HT1080 (cell line): ENCODE measurements at regions not wholly inside any gene's neighbourhood (a gene's known extent, or its start where the extent isn't known, plus 50 kb on each side); places are given as distances from the start of the nearest gene placed in this dataset.
"Not testable (repeated sequence)": the region's sequence is repeated elsewhere in the genome, so short reads cannot be mapped to it uniquely, and the experiment has no call there.

Experiments
- DNase-seq: peaks from one replicate; pipeline ENCODE4 v3.0.0-alpha.2; 2015; ENCODE audit warnings: low read depth

GRCh38 chr7:17437586-17437985, 139.1 kb downstream of the AHR start:
- no peak for DNase-seq

GRCh38 chr7:17440025-17440784, 141.8 kb downstream of the AHR start:
- DNase-seq = not testable (repeated sequence)

GRCh38 chr7:17440831-17441230, 142.4 kb downstream of the AHR start:
- DNase-seq = no peak

GRCh38 chr7:17441557-17441956, 143.1 kb downstream of the AHR start:
- DNase-seq = no peak

- DNase-seq = no peak
These were observed 145.7 kb downstream of the AHR start for GRCh38 chr7:17444151-17444550.

GRCh38 chr7:17444673-17445072, 146.2 kb downstream of the AHR start:
- DNase-seq = peak; percentile 75

- DNase-seq = no peak
These were observed 147.9 kb downstream of the AHR start for GRCh38 chr7:17446340-17446739.

- DNase-seq = no peak
These were observed 149.5 kb downstream of the AHR start for GRCh38 chr7:17447728-17448478.

GRCh38 chr7:17448479-17449423, 150.3 kb downstream of the AHR start:
- DNase-seq = no peak

GRCh38 chr7:17456541-17456940, 158.1 kb downstream of the AHR start:
- DNase-seq = no peak

- no peak for DNase-seq
These were observed 161.5 kb downstream of the AHR start for GRCh38 chr7:17460001-17460400.

- DNase-seq = no peak
These were observed 162.2 kb downstream of the AHR start for GRCh38 chr7:17460665-17461064.

GRCh38 chr7:17462131-17462631, 163.7 kb downstream of the AHR start:
- no peak for DNase-seq

- DNase-seq = no peak
These were observed 165.1 kb downstream of the AHR start for GRCh38 chr7:17463511-17464085.

GRCh38 chr7:17466216-17466615, 167.8 kb downstream of the AHR start:
- no peak for DNase-seq

GRCh38 chr7:17467386-17467945, 169.0 kb downstream of the AHR start:
- DNase-seq = no peak

- no peak for DNase-seq
These were observed 172.9 kb downstream of the AHR start for GRCh38 chr7:17471325-17471724.

- no peak for DNase-seq
These were observed 174.1 kb downstream of the AHR start for GRCh38 chr7:17472518-17472917.

GRCh38 chr7:17472939-17473338, 174.5 kb downstream of the AHR start:
- no peak for DNase-seq

- no peak for DNase-seq
These were observed 176.4 kb downstream of the AHR start for GRCh38 chr7:17474724-17475344.
